DND-41 (cell line): ENCODE measurements at regions not wholly inside any gene's neighbourhood (a gene's known extent, or its start where the extent isn't known, plus 50 kb on each side); places are given as distances from the start of the nearest gene placed in this dataset.

Experiments used
- EZH2 ChIP-seq: IDR thresholded peaks from 3 replicates; pipeline ENCODE4 v1.6.1; 2012; ENCODE audit warnings: borderline replicate concordance, low read depth, mild to moderate bottlenecking, moderate library complexity, low read length, inconsistent platforms; ENCODE audit not compliant: severe bottlenecking
- TF ChIP-seq, protein P1 (sequence below): IDR thresholded peaks from 2 replicates; pipeline ENCODE4 v1.5.1; 2012; ENCODE audit warnings: borderline replicate concordance, low read length, moderate library complexity, mild to moderate bottlenecking; ENCODE audit not compliant: poor library complexity, severe bottlenecking; ENCODE audit errors: extremely low read depth

DNA sequence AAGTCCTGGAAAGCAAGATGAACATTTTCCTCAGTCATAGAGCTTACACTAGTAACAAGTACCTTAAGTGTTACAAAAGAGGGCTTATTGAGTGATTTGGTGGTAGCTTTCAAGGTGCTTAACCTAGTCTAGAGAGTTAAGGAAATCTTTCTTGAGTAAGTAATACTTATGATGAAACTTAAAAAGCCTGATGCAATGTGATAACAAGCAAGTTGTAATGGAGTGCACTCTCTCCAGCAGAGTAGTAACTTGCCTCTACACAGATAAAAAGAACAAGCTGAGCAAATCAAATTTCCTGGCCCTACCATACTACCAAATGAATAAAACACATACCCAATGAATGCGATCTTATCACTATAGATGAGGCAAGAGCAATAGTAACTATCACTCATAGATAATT lies 639.9 kb upstream of the FBXO33 start:
- TF ChIP-seq, protein P1, sequence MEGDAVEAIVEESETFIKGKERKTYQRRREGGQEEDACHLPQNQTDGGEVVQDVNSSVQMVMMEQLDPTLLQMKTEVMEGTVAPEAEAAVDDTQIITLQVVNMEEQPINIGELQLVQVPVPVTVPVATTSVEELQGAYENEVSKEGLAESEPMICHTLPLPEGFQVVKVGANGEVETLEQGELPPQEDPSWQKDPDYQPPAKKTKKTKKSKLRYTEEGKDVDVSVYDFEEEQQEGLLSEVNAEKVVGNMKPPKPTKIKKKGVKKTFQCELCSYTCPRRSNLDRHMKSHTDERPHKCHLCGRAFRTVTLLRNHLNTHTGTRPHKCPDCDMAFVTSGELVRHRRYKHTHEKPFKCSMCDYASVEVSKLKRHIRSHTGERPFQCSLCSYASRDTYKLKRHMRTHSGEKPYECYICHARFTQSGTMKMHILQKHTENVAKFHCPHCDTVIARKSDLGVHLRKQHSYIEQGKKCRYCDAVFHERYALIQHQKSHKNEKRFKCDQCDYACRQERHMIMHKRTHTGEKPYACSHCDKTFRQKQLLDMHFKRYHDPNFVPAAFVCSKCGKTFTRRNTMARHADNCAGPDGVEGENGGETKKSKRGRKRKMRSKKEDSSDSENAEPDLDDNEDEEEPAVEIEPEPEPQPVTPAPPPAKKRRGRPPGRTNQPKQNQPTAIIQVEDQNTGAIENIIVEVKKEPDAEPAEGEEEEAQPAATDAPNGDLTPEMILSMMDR = no peak
- no peak for TF ChIP-seq EZH2
